ENCODE measurements at regions not wholly inside any gene's neighbourhood (a gene's known extent, or its start where the extent isn't known, plus 50 kb on each side); places are given as distances from the start of the nearest gene placed in this dataset.

- no peak for DNase-seq (ENCODE audit: low spot score)
- no peak overlapping the region for H3K4me3 ChIP-seq
- H3K27ac ChIP-seq = no peak overlapping the region
- no peak for TF ChIP-seq CTCF (IDR thresholded peaks at IDR 0.05)
Measured at GRCh38 chr5:100270023-100270771, 265.0 kb upstream of the FAM174A start.

GRCh38 chr5:100260968-100261367 is 274.2 kb upstream of the FAM174A start:
- no peak overlapping the region for H3K27ac ChIP-seq

GRCh38 chr5:100252944-100253343 is 282.2 kb upstream of the FAM174A start:
- no peak overlapping the region for H3K27ac ChIP-seq
- no peak for DNase-seq (ENCODE audit: low spot score)
- H3K4me3 ChIP-seq = no peak overlapping the region
- no peak for TF ChIP-seq CTCF (IDR thresholded peaks at IDR 0.05)

More at GRCh38 chr5:100260968-100261367, 274.2 kb upstream of the FAM174A start:
- H3K4me3 ChIP-seq = no peak overlapping the region
- DNase-seq (ENCODE audit: low spot score) = no peak
- TF ChIP-seq CTCF (IDR thresholded peaks at IDR 0.05) = no peak

- no peak for DNase-seq (ENCODE audit: low spot score)
- TF ChIP-seq CTCF (IDR thresholded peaks at IDR 0.05) = no peak
- Histone ChIP-seq H3K4me3 (no peak overlapping the region), H3K27ac (no peak overlapping the region)
Measured at GRCh38 chr5:100252037-100252436, 283.1 kb upstream of the FAM174A start.

GRCh38 chr5:100249884-100250269 is 285.3 kb upstream of the FAM174A start:
- no peak for DNase-seq (ENCODE audit: low spot score)
- no peak overlapping the region for H3K27ac ChIP-seq
- no peak overlapping the region for H3K4me3 ChIP-seq
- TF ChIP-seq CTCF (IDR thresholded peaks at IDR 0.05) = no peak

- no peak for TF ChIP-seq CTCF (IDR thresholded peaks at IDR 0.05)
- DNase-seq (ENCODE audit: low spot score) = no peak
- Histone ChIP-seq H3K4me3 (no peak overlapping the region), H3K27ac (no peak overlapping the region)
Measured at GRCh38 chr5:100249211-100249883, 285.8 kb upstream of the FAM174A start.

GRCh38 chr5:100232736-100233135 is 302.4 kb upstream of the FAM174A start:
- no peak overlapping the region for H3K27ac ChIP-seq
- DNase-seq (ENCODE audit: low spot score) = no peak
- no peak for TF ChIP-seq CTCF (IDR thresholded peaks at IDR 0.05)

More at GRCh38 chr5:100232736-100233135, 302.4 kb upstream of the FAM174A start:
- H3K4me3 ChIP-seq = no peak overlapping the region
